K562 (cell line): ENCODE measurements at regions not wholly inside any gene's neighbourhood (a gene's known extent, or its start where the extent isn't known, plus 50 kb on each side); places are given as distances from the start of the nearest gene placed in this dataset.

ENCODE experiments used
- ARID4B ChIP-seq: sonication (generic); formaldehyde crosslinking; IDR thresholded peaks from 2 replicates; pipeline ENCODE4 v1.8.0; 2022; ENCODE audit warnings: mild to moderate bottlenecking, missing genetic modification reagents
- IRF2 ChIP-seq: sonication (generic); formaldehyde crosslinking; IDR thresholded peaks from 2 replicates; pipeline ENCODE4 v1.8.1; 2022; ENCODE audit warnings: mild to moderate bottlenecking, missing genetic modification reagents
- MYBL2 ChIP-seq, 2 experiments: fragments of 450-650 bp in 1 of 2; sonication (generic) in 1 of 2; formaldehyde crosslinking in 1 of 2; IDR thresholded peaks; 2 replicates each; pipeline versions ENCODE4 v1.6.1 to v1.8.1; 2017 to 2022; ENCODE audit warnings: borderline replicate concordance in 1 of 2, inconsistent platforms in 1 of 2, low read depth in 1 of 2, mild to moderate bottlenecking in 1 of 2, missing genetic modification reagents in 1 of 2, moderate library complexity in 1 of 2
- NR2F6 ChIP-seq: fragments of 450-650 bp; formaldehyde crosslinking; IDR thresholded peaks from 2 replicates; pipeline ENCODE4 v1.4.0; 2020; ENCODE audit warnings: mild to moderate bottlenecking
- NRF1 ChIP-seq, 2 experiments: fragments of 450-650 bp; IDR thresholded peaks in 1 of 2; conservative IDR thresholded peaks in 1 of 2; 2 replicates each; pipeline ENCODE4 v1.6.1; 2014; ENCODE audit warnings: mild to moderate bottlenecking in 2 of 2
- OTX1 ChIP-seq: fragments of 450-650 bp; formaldehyde crosslinking; IDR thresholded peaks from 2 replicates; pipeline ENCODE4 v1.4.0; 2022; ENCODE audit warnings: mild to moderate bottlenecking
- PHF21A ChIP-seq: fragments of 450-650 bp; IDR thresholded peaks from 2 replicates; pipeline ENCODE4 v1.6.1; 2017; ENCODE audit warnings: low read depth, borderline replicate concordance
- POLR2A ChIP-seq: fragments of 450-650 bp; conservative IDR thresholded peaks from 2 replicates; pipeline ENCODE4 v1.6.1; 2016
- SIN3A ChIP-seq, 2 experiments: fragments of 150-350 bp in 1 of 2; IDR thresholded peaks; 2 replicates each; pipeline ENCODE4 v1.6.1; 2011 to 2016; ENCODE audit warnings: borderline replicate concordance in 2 of 2, low read depth in 2 of 2, low read length in 2 of 2, mild to moderate bottlenecking in 2 of 2, moderate library complexity in 2 of 2; ENCODE audit not compliant: control insufficient read depth in 1 of 2
- TAF1 ChIP-seq: IDR thresholded peaks from 2 replicates; pipeline ENCODE4 v1.6.1; 2011; ENCODE audit warnings: mild to moderate bottlenecking, low read length, moderate library complexity; ENCODE audit not compliant: insufficient read depth, control insufficient read depth, severe bottlenecking; ENCODE audit errors: extremely low read depth
- ZBTB8A ChIP-seq: fragments of 450-650 bp; IDR thresholded peaks from 2 replicates; pipeline ENCODE4 v1.6.1; 2018; ENCODE audit warnings: mild to moderate bottlenecking, moderate library complexity; ENCODE audit not compliant: partially characterized antibody
- ZNF384 ChIP-seq: IDR thresholded peaks from 2 replicates; pipeline ENCODE4 v1.6.1; 2012; ENCODE audit warnings: low read depth, low read length, improper control_type of control experiment

GRCh38 chr10:83633547-83633946, 505.8 kb upstream of the GHITM start:
- TF ChIP-seq ZNF384, result no peak
- TF ChIP-seq SIN3A (IDR thresholded peaks at IDR 0.05; ENCODE audit: borderline replicate concordance in 2 of 2, control insufficient read depth in 1 of 2, low read depth in 2 of 2, low read length in 2 of 2), result no peak
- no peak for TF ChIP-seq ARID4B (CRISPR knock-in tag)
- no peak for TF ChIP-seq IRF2 (CRISPR knock-in tag)
- no peak for TF ChIP-seq TAF1
- TF ChIP-seq ZBTB8A, result no peak
- TF ChIP-seq OTX1, result no peak
- TF ChIP-seq NRF1 (conservative IDR thresholded peaks at IDR 0.05 in 1 of 2, IDR thresholded peaks at IDR 0.05 in 1 of 2), result no peak
- TF ChIP-seq MYBL2 (IDR thresholded peaks at IDR 0.05; ENCODE audit: low read depth), result no peak
- no peak for TF ChIP-seq MYBL2 (CRISPR knock-in tag; IDR thresholded peaks at IDR 0.05; ENCODE audit: borderline replicate concordance)
- no peak for TF ChIP-seq POLR2A
- no peak for TF ChIP-seq PHF21A
- no peak for TF ChIP-seq NR2F6
